Esophagus squamous epithelium (tissue), 5 donors: ENCODE measurements at regions not wholly inside any gene's neighbourhood (a gene's known extent, or its start where the extent isn't known, plus 50 kb on each side); places are given as distances from the start of the nearest gene placed in this dataset.

ENCODE experiments used
- DNase-seq: peaks from one replicate; lab custom pipeline; 2025; lab: John Stamatoyannopoulos, UW
- H3K27ac ChIP-seq, 4 donors: fragments of 200-600 bp; sonication (generic); one replicate each; pipeline ENCODE4 v1.5.1; 2016 to 2019; ENCODE audit warnings: mild to moderate bottlenecking in 1 of 4
- H3K27me3 ChIP-seq, 4 donors: fragments of 200-600 bp; sonication (generic); 1 replicate in 3 of 4; 2 replicates in 1 of 4; pipeline versions ENCODE4 v1.5.1 to v1.6.0; 2017 to 2021; ENCODE audit warnings: antibody characterized with exemption in 1 of 4
- H3K36me3 ChIP-seq, 3 donors: fragments of 200-600 bp; sonication (generic); one replicate each; pipeline ENCODE4 v1.5.1; 2016 to 2019
- H3K4me1 ChIP-seq, 3 donors: fragments of 200-600 bp; sonication (generic); one replicate each; pipeline ENCODE4 v1.5.1; 2017 to 2019
- H3K4me3 ChIP-seq, 4 donors: fragments of 200-600 bp; sonication (generic); 1 replicate in 3 of 4; 2 replicates in 1 of 4; pipeline ENCODE4 v1.5.1; 2016 to 2019; ENCODE audit warnings: mild to moderate bottlenecking in 2 of 4, moderate library complexity in 1 of 4
- H3K9me3 ChIP-seq, 3 donors: fragments of 200-600 bp; sonication (generic); one replicate each; pipeline ENCODE4 v1.5.1; 2016 to 2019
- POLR2A ChIP-seq, 4 donors: fragments of 450-650 bp; IDR thresholded peaks; one replicate each; pipeline ENCODE4 v1.6.1; 2017; ENCODE audit warnings: antibody characterized with exemption in 4 of 4, mild to moderate bottlenecking in 4 of 4, moderate library complexity in 3 of 4
- WGBS, 2 donors: methylation state at CpG; one replicate each; pipeline ENCODE4 v1.1.5; 2018; 5-methylcytosine and 5-hydroxymethylcytosine counted together
- intact Hi-C: fragments of 100-400 bp; cut with DNase I; formaldehyde crosslinking; loops from one replicate; pipeline ENCODE4 v1.15.0; 2022
- TF ChIP-seq, protein P1 (sequence below), 6 experiments: fragments of 450-650 bp in 4 of 6; fragments of 200-600 bp in 2 of 6; sonication (generic) in 2 of 6; IDR thresholded peaks; one replicate each; pipeline ENCODE4 v1.5.1; 2016 to 2019; ENCODE audit warnings: antibody characterized with exemption in 6 of 6, mild to moderate bottlenecking in 4 of 6, moderate library complexity in 4 of 6
- donor health status: DM: yes; HTN: yes; CAD: no.

GRCh38 chr3:3627114-3627513 lies 172.1 kb upstream of the LRRN1 start:
- Histone ChIP-seq H3K4me1 (no peaks in the 10 kb centered on the region), H3K36me3 (no peaks in the 10 kb centered on the region), H3K27ac (no peak overlapping the region), H3K27me3 (no peaks in the 10 kb centered on the region), H3K9me3 (no peaks in the 10 kb centered on the region), H3K4me3 (no peak overlapping the region)
- TF ChIP-seq, protein P1, sequence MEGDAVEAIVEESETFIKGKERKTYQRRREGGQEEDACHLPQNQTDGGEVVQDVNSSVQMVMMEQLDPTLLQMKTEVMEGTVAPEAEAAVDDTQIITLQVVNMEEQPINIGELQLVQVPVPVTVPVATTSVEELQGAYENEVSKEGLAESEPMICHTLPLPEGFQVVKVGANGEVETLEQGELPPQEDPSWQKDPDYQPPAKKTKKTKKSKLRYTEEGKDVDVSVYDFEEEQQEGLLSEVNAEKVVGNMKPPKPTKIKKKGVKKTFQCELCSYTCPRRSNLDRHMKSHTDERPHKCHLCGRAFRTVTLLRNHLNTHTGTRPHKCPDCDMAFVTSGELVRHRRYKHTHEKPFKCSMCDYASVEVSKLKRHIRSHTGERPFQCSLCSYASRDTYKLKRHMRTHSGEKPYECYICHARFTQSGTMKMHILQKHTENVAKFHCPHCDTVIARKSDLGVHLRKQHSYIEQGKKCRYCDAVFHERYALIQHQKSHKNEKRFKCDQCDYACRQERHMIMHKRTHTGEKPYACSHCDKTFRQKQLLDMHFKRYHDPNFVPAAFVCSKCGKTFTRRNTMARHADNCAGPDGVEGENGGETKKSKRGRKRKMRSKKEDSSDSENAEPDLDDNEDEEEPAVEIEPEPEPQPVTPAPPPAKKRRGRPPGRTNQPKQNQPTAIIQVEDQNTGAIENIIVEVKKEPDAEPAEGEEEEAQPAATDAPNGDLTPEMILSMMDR (IDR thresholded peaks at IDR 0.05) = no peak
- TF ChIP-seq POLR2A (IDR thresholded peaks at IDR 0.05) = no peak
- WGBS, 2 donors = 68 to 80% methylated on average over 3 of the region's 3 CpGs
- DNase-seq = no peak
- intact Hi-C loops = no loop called here

GRCh38 chr3:3625544-3626271 lies 173.5 kb upstream of the LRRN1 start:
- no peak for TF ChIP-seq POLR2A (IDR thresholded peaks at IDR 0.05)
- TF ChIP-seq, protein P1 (IDR thresholded peaks at IDR 0.05) = no peak
- no peaks in the 10 kb centered on the region for H3K36me3 ChIP-seq
- H3K9me3 ChIP-seq = no peaks in the 10 kb centered on the region
- 64 to 65% methylated on average over 4 of the region's 4 CpGs for WGBS, 2 donors
- no peaks in the 10 kb centered on the region for H3K27me3 ChIP-seq
- no peak overlapping the region for H3K27ac ChIP-seq
- H3K4me3 ChIP-seq = no peak overlapping the region
- H3K4me1 ChIP-seq = no peaks in the 10 kb centered on the region
- DNase-seq = no peak
- intact Hi-C loops = no loop called here

DNA sequence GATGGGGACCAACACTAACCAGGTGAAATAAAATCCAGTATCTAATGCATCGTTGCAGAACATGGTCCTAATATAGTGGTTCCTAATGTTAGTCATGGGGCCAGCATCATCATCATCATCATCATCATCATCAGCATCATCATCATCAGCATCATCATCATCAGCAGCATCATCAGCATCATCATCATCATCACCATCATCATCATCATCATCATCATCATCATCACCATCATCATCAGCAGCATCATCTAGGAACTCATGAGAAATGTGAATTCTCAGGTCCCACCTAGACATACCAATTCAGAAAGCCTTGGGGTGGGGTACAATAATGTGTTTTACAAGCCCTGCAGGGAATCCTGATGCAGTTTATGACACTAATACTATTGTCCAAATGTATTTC lies 179.4 kb upstream of the LRRN1 start:
- DNase-seq = no peak
- 79 to 93% methylated on average over 1 of the region's 1 CpG for WGBS, 2 donors
- Histone ChIP-seq H3K4me3 (no peak overlapping the region), H3K4me1 (no peaks in the 10 kb centered on the region), H3K27me3 (no peaks in the 10 kb centered on the region), H3K36me3 (no peaks in the 10 kb centered on the region), H3K9me3 (no peaks in the 10 kb centered on the region), H3K27ac (no peak overlapping the region)
- intact Hi-C loops = no loop called here
- TF ChIP-seq, protein P1 (IDR thresholded peaks at IDR 0.05) = no peak
- TF ChIP-seq POLR2A (IDR thresholded peaks at IDR 0.05) = no peak

- no peak for DNase-seq
- H3K4me3 ChIP-seq = no peak overlapping the region
- TF ChIP-seq, protein P1 (IDR thresholded peaks at IDR 0.05) = no peak
- no peak for TF ChIP-seq POLR2A (IDR thresholded peaks at IDR 0.05)
- no peaks in the 10 kb centered on the region for H3K4me1 ChIP-seq
- no peaks in the 10 kb centered on the region for H3K36me3 ChIP-seq
- H3K9me3 ChIP-seq = no peaks in the 10 kb centered on the region
- intact Hi-C loops = no loop called here
- H3K27me3 ChIP-seq = no peaks in the 10 kb centered on the region
- WGBS, 2 donors = 62 to 63% methylated on average over 1 of the region's 1 CpG
- no peak overlapping the region for H3K27ac ChIP-seq
These were observed 180.6 kb upstream of the LRRN1 start for GRCh38 chr3:3618623-3619022.

GRCh38 chr3:3615533-3615932 lies 183.7 kb upstream of the LRRN1 start:
- Histone ChIP-seq H3K4me3 (no peak overlapping the region), H3K27ac (no peak overlapping the region), H3K9me3 (no peaks in the 10 kb centered on the region), H3K36me3 (no peaks in the 10 kb centered on the region), H3K4me1 (no peaks in the 10 kb centered on the region), H3K27me3 (no peaks in the 10 kb centered on the region)
- no peak for DNase-seq
- TF ChIP-seq, protein P1 (IDR thresholded peaks at IDR 0.05) = no peak
- no peak for TF ChIP-seq POLR2A (IDR thresholded peaks at IDR 0.05)
- 38 to 49% methylated on average over 3 of the region's 3 CpGs for WGBS, 2 donors
- intact Hi-C loops = no loop called here
